ENCODE measurements at regions not wholly inside any gene's neighbourhood (a gene's known extent, or its start where the extent isn't known, plus 50 kb on each side); places are given as distances from the start of the nearest gene placed in this dataset.

GRCh38 chr5:148951612-148952011 lies 111.2 kb downstream of the SH3TC2 start:
- DNase-seq, result no peak

- DNase-seq, result no peak
Observed at GRCh38 chr5:148952097-148952867, 110.6 kb downstream of the SH3TC2 start.

- DNase-seq, result no peak
Observed at GRCh38 chr5:148953711-148954110, 109.2 kb downstream of the SH3TC2 start.
